C4-2B (cell line): ENCODE measurements at regions not wholly inside any gene's neighbourhood (a gene's known extent, or its start where the extent isn't known, plus 50 kb on each side); places are given as distances from the start of the nearest gene placed in this dataset.

Experiments
- ZFX ChIP-seq: fragments of 450-650 bp; IDR thresholded peaks from 2 replicates; pipeline ENCODE4 v1.6.1; 2017
- TF ChIP-seq, protein P1 (sequence below): fragments of 450-650 bp; conservative IDR thresholded peaks from 2 replicates; pipeline ENCODE4 v1.5.1; 2017; ENCODE audit warnings: mild to moderate bottlenecking

DNA sequence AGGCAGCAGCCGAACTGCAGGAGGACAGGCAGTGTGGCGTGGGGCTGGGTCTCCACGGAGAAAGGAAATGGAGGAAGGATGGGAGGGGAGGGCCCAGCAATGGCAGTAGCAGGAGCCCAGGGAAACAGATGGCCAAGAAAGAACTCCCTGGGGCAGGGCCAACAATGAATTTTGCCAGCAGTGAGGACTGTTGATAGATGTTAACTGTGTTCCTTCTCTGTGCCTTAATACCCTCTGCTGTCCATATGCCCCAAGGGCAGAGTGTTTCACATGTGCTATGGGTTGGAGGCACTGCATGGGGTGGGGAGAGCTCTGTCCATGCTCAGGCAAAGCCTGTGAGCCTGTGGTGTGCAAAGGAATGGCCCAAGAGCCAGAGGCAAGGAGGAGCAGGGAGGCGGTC, 70.8 kb upstream of the POMGNT2 start:
- TF ChIP-seq ZFX, result no peak
- TF ChIP-seq, protein P1, sequence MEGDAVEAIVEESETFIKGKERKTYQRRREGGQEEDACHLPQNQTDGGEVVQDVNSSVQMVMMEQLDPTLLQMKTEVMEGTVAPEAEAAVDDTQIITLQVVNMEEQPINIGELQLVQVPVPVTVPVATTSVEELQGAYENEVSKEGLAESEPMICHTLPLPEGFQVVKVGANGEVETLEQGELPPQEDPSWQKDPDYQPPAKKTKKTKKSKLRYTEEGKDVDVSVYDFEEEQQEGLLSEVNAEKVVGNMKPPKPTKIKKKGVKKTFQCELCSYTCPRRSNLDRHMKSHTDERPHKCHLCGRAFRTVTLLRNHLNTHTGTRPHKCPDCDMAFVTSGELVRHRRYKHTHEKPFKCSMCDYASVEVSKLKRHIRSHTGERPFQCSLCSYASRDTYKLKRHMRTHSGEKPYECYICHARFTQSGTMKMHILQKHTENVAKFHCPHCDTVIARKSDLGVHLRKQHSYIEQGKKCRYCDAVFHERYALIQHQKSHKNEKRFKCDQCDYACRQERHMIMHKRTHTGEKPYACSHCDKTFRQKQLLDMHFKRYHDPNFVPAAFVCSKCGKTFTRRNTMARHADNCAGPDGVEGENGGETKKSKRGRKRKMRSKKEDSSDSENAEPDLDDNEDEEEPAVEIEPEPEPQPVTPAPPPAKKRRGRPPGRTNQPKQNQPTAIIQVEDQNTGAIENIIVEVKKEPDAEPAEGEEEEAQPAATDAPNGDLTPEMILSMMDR, result no peak
